ENCODE measurements at regions not wholly inside any gene's neighbourhood (a gene's known extent, or its start where the extent isn't known, plus 50 kb on each side); places are given as distances from the start of the nearest gene placed in this dataset.

DNA sequence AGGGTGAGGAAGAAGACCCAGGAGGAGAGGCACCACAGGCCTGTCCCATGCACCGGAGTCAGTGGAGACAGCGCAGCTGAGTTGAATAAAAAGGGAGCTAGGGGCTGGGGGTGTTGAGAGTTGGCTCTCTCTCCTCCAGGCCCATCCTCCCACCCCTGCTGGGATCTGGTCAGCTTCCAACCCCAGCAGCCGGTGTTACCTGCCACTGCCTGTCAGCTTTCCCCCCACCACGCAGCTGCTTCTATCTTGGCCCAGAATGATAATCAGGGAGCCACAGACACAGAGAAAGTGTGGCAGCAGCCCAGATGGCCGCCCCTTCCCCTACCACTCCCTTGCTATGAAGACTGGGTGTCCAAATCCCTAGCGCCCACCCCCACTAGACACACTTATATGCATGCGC is 120.6 kb upstream of the RPL38 start:
- TF ChIP-seq, protein P1, sequence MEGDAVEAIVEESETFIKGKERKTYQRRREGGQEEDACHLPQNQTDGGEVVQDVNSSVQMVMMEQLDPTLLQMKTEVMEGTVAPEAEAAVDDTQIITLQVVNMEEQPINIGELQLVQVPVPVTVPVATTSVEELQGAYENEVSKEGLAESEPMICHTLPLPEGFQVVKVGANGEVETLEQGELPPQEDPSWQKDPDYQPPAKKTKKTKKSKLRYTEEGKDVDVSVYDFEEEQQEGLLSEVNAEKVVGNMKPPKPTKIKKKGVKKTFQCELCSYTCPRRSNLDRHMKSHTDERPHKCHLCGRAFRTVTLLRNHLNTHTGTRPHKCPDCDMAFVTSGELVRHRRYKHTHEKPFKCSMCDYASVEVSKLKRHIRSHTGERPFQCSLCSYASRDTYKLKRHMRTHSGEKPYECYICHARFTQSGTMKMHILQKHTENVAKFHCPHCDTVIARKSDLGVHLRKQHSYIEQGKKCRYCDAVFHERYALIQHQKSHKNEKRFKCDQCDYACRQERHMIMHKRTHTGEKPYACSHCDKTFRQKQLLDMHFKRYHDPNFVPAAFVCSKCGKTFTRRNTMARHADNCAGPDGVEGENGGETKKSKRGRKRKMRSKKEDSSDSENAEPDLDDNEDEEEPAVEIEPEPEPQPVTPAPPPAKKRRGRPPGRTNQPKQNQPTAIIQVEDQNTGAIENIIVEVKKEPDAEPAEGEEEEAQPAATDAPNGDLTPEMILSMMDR (IDR thresholded peaks at IDR 0.05; ENCODE audit: insufficient read depth, low read depth, low read length) = no peak
- no peak for DNase-seq (ENCODE audit: low read depth)
- no peak overlapping the region for H3K4me3 ChIP-seq (ENCODE audit: low read depth, low read length)

DNA sequence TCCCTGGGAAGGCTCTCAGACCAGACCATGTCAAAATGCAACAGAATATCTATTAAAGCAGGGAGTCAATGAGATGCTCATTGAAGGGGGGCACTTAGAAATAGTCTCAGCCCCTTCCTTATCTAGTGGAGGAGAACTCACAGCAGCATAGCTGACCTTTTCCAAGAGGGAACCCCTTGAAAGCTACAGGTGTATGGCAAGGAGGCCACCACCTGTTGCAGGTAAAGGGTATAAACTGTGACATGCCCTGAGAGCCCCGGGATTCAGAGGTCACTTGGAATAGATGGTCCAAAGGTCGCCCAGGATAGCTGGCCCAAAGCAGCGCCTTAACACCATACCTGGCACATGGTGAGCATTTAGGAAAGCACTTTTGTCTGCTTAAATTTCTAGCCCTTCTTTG is 120.2 kb upstream of the RPL38 start:
- no peak overlapping the region for H3K4me3 ChIP-seq (ENCODE audit: low read depth, low read length)
- DNase-seq (ENCODE audit: low read depth) = no peak
- TF ChIP-seq, protein P1 (IDR thresholded peaks at IDR 0.05; ENCODE audit: insufficient read depth, low read depth, low read length) = no peak

DNA sequence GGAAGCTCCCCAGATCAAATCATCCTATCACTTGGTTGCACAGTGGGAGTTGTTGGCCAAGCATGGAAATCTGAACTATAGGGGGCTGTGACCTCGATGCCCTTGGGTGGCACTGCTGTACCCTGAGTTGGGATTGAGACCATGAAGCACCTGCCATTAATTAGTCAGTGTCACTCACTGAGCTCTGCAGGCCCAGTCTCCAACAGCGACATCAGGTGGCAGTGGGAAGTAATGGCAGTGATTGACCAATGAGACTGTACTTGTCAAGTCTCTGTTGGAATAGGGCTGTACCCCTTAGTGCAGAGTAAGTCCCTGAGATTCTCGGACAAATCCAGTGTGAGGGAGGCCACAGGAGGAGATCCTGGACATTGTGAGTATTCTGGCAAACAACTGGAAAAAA is 118.0 kb upstream of the RPL38 start:
- TF ChIP-seq, protein P1 (IDR thresholded peaks at IDR 0.05; ENCODE audit: insufficient read depth, low read depth, low read length) = no peak
- H3K4me3 ChIP-seq (ENCODE audit: low read depth, low read length) = no peak overlapping the region
- no peak for DNase-seq (ENCODE audit: low read depth)

DNA sequence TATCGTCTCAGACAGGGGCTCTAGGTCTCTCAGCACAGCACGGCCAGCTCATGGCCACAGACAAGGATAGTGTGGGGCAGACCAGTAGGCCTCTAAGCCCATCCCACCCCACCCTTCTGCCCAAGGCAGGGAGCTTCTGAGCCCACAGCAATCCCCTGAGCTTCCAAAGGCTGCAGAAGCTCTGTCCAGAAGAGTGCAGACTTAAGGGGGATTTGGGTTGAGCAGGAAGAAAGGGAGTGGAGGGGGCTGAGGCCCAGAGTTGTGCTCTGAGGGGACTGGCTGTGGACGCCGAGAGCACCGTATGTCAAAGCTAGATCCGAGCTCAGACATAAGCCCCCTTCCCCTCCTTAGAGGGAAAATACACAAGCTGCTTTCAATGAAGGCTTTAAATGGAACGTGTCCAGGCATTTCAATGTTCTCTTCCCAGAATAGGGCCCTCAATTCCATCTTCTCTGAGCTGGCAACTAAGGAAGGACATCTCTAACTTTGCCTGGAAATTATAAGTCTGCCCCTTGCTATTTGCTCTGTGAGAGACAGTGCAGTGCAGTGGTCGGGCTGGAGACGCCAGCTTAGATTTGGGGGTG is 116.4 kb upstream of the RPL38 start:
- TF ChIP-seq, protein P1 (IDR thresholded peaks at IDR 0.05; ENCODE audit: insufficient read depth, low read depth, low read length) = no peak
- DNase-seq (ENCODE audit: low read depth) = no peak
- no peak overlapping the region for H3K4me3 ChIP-seq (ENCODE audit: low read depth, low read length)

DNA sequence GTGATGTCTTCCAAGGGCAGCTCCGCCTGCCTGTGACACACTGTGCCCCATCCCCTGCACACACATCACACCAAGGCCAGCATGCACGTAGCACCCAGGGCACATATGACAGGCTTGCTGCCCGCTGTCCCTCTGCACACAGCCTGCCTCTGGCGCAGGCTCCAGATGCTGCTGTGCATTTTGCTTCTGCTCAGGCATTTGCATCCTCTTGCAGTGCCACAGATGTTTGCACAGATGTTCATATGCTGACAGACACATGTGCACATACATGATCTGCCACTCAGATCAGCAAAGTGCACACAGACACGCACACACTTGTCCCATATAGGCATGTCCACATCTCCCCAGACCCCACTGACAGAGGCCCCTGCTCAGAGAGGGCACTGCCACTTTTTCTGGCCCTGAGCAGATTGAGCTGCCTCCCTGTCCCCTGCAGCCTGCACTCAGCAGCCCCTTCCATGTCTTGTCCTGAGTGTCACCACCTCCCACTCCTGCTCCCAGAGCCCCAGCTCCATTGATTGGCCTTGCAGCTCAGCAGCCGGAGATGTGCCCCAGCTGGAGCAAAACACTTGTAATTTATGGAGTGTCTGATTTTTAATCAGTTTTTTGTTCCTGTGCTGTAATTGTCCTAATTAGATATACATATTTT is 115.1 kb upstream of the RPL38 start:
- DNase-seq (ENCODE audit: low read depth) = no peak
- TF ChIP-seq, protein P1 (IDR thresholded peaks at IDR 0.05; ENCODE audit: insufficient read depth, low read depth, low read length) = no peak
- no peak overlapping the region for H3K4me3 ChIP-seq (ENCODE audit: low read depth, low read length)

DNA sequence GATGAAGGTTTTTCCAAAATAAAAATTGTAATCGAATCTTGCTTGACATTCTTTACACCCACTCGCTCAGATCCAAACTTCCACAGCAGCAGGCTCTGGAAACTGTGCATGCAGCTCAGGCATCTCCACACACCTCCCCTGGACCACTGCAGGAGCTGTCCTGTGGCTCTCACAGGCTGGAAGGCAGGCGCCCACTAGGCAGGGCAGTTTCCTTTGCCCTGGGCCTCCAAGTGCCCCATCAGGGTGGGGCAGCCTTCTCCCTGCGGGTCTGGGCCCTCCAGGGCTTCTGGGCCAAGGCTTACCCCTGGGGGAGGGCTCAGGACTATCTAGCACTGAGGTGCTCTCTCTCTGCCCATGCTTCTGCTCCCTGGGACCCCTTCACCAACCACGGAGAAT is 114.5 kb upstream of the RPL38 start:
- no peak for DNase-seq (ENCODE audit: low read depth)
- TF ChIP-seq, protein P1 (IDR thresholded peaks at IDR 0.05; ENCODE audit: insufficient read depth, low read depth, low read length) = no peak
- H3K4me3 ChIP-seq (ENCODE audit: low read depth, low read length) = no peak overlapping the region

DNA sequence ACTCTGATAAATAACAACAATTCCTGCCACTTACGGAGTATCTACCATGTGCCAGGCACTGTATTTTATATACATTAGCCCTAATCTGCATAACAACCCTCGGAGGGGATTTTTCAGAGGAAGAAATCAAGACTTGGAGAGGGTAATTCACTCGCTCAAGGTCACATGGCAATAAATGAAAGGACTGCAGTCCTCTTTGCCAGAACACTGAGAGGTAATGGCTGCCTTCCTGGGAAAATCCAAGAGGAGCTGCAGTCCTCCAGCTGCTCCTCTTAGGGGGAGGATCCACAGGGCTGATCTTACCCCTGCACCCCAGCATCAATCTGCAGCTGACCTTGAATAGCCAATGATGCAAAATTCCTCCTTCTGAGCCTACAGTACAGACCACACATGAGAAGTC is 114.1 kb upstream of the RPL38 start:
- no peak overlapping the region for H3K4me3 ChIP-seq (ENCODE audit: low read depth, low read length)
- TF ChIP-seq, protein P1 (IDR thresholded peaks at IDR 0.05; ENCODE audit: insufficient read depth, low read depth, low read length) = no peak
- DNase-seq (ENCODE audit: low read depth) = no peak
